ENCODE measurements at regions not wholly inside any gene's neighbourhood (a gene's known extent, or its start where the extent isn't known, plus 50 kb on each side); places are given as distances from the start of the nearest gene placed in this dataset.

- Histone ChIP-seq H3K27ac (no peak overlapping the region), H3K9ac (no peak overlapping the region), H3K4me1 (no peaks in the 10 kb centered on the region), H3K9me3 (no peaks in the 10 kb centered on the region), H3K36me3 (no peaks in the 10 kb centered on the region), H3K4me2 (no peak overlapping the region), H3K4me3 (no peak overlapping the region), H4K20me1 (no peaks in the 10 kb centered on the region), H3K27me3 (no peaks in the 10 kb centered on the region)
- no peak for TF ChIP-seq Cebpa-rat (IDR thresholded peaks at IDR 0.05)
Measured at GRCh38 chr5:68777135-68777534, 316.7 kb upstream of the SLC30A5 start.

GRCh38 chr5:68778484-68778883, 315.3 kb upstream of the SLC30A5 start:
- Histone ChIP-seq H3K4me1 (no peaks in the 10 kb centered on the region), H3K4me2 (no peak overlapping the region), H4K20me1 (no peaks in the 10 kb centered on the region), H3K36me3 (no peaks in the 10 kb centered on the region), H3K9me3 (no peaks in the 10 kb centered on the region), H3K27me3 (no peaks in the 10 kb centered on the region), H3K9ac (no peak overlapping the region), H3K27ac (no peak overlapping the region), H3K4me3 (no peak overlapping the region)
- TF ChIP-seq Cebpa-rat (IDR thresholded peaks at IDR 0.05) = no peak

- Histone ChIP-seq H3K9me3 (no peaks in the 10 kb centered on the region), H3K36me3 (no peaks in the 10 kb centered on the region), H3K27me3 (no peaks in the 10 kb centered on the region), H3K9ac (no peak overlapping the region), H4K20me1 (no peaks in the 10 kb centered on the region), H3K4me1 (no peaks in the 10 kb centered on the region), H3K27ac (no peak overlapping the region), H3K4me2 (no peak overlapping the region), H3K4me3 (no peak overlapping the region)
- TF ChIP-seq Cebpa-rat (IDR thresholded peaks at IDR 0.05) = no peak
Measured at GRCh38 chr5:68780299-68780955, 313.4 kb upstream of the SLC30A5 start.

- H3K27ac ChIP-seq = no peak overlapping the region
- no peak for TF ChIP-seq Cebpa-rat (IDR thresholded peaks at IDR 0.05)
Measured at GRCh38 chr5:68793074-68793473, 300.7 kb upstream of the SLC30A5 start.

GRCh38 chr5:68793993-68794392, 299.8 kb upstream of the SLC30A5 start:
- Histone ChIP-seq H3K4me2 (no peak overlapping the region), H3K9ac (no peak overlapping the region), H4K20me1 (no peaks in the 10 kb centered on the region), H3K27me3 (no peaks in the 10 kb centered on the region), H3K27ac (no peak overlapping the region), H3K36me3 (no peaks in the 10 kb centered on the region), H3K4me1 (no peaks in the 10 kb centered on the region), H3K9me3 (no peaks in the 10 kb centered on the region), H3K4me3 (no peak overlapping the region)
- TF ChIP-seq Cebpa-rat (IDR thresholded peaks at IDR 0.05) = no peak

More at GRCh38 chr5:68793074-68793473, 300.7 kb upstream of the SLC30A5 start:
- no peak overlapping the region for H3K4me3 ChIP-seq
- H3K9me3 ChIP-seq = no peaks in the 10 kb centered on the region
- H3K4me2 ChIP-seq = no peak overlapping the region
- H3K36me3 ChIP-seq = no peaks in the 10 kb centered on the region
- no peaks in the 10 kb centered on the region for H4K20me1 ChIP-seq
- H3K27me3 ChIP-seq = no peaks in the 10 kb centered on the region
- no peaks in the 10 kb centered on the region for H3K4me1 ChIP-seq
- no peak overlapping the region for H3K9ac ChIP-seq

- H3K27me3 ChIP-seq = no peaks in the 10 kb centered on the region
- no peaks in the 10 kb centered on the region for H3K36me3 ChIP-seq
- no peak overlapping the region for H3K9ac ChIP-seq
- no peaks in the 10 kb centered on the region for H3K9me3 ChIP-seq
- H4K20me1 ChIP-seq = no peaks in the 10 kb centered on the region
- no peak for TF ChIP-seq Cebpa-rat (IDR thresholded peaks at IDR 0.05)
- H3K4me2 ChIP-seq = no peak overlapping the region
- H3K27ac ChIP-seq = no peak overlapping the region
- no peaks in the 10 kb centered on the region for H3K4me1 ChIP-seq
- no peak overlapping the region for H3K4me3 ChIP-seq
Measured at GRCh38 chr5:68795190-68795589, 298.6 kb upstream of the SLC30A5 start.

GRCh38 chr5:68798877-68799843, 294.7 kb upstream of the SLC30A5 start:
- Histone ChIP-seq H3K4me1 (no peaks in the 10 kb centered on the region), H3K27me3 (no peaks in the 10 kb centered on the region), H4K20me1 (no peaks in the 10 kb centered on the region), H3K36me3 (no peaks in the 10 kb centered on the region), H3K9me3 (no peaks in the 10 kb centered on the region), H3K4me3 (no peak overlapping the region), H3K9ac (no peak overlapping the region), H3K27ac (no peak overlapping the region), H3K4me2 (no peak overlapping the region)
- no peak for TF ChIP-seq Cebpa-rat (IDR thresholded peaks at IDR 0.05)

- Histone ChIP-seq H3K4me3 (no peak overlapping the region), H3K27ac (no peak overlapping the region), H3K4me1 (no peaks in the 10 kb centered on the region), H3K9ac (no peak overlapping the region), H3K9me3 (no peaks in the 10 kb centered on the region), H4K20me1 (no peaks in the 10 kb centered on the region), H3K4me2 (no peak overlapping the region), H3K36me3 (no peaks in the 10 kb centered on the region), H3K27me3 (no peaks in the 10 kb centered on the region)
- TF ChIP-seq Cebpa-rat (IDR thresholded peaks at IDR 0.05) = no peak
Measured at GRCh38 chr5:68802430-68802829, 291.4 kb upstream of the SLC30A5 start.

GRCh38 chr5:68803881-68804319, 289.9 kb upstream of the SLC30A5 start:
- no peak for TF ChIP-seq Cebpa-rat (IDR thresholded peaks at IDR 0.05)
- no peak overlapping the region for H3K27ac ChIP-seq
- no peaks in the 10 kb centered on the region for H3K27me3 ChIP-seq

GRCh38 chr5:68804343-68804742, 289.5 kb upstream of the SLC30A5 start:
- Histone ChIP-seq H3K27ac (no peak overlapping the region), H3K9ac (no peak overlapping the region), H3K27me3 (no peaks in the 10 kb centered on the region), H3K36me3 (no peaks in the 10 kb centered on the region), H4K20me1 (no peaks in the 10 kb centered on the region), H3K9me3 (no peaks in the 10 kb centered on the region), H3K4me2 (no peak overlapping the region), H3K4me1 (no peaks in the 10 kb centered on the region), H3K4me3 (no peak overlapping the region)
- no peak for TF ChIP-seq Cebpa-rat (IDR thresholded peaks at IDR 0.05)

More at GRCh38 chr5:68803881-68804319, 289.9 kb upstream of the SLC30A5 start:
- Histone ChIP-seq H3K36me3 (no peaks in the 10 kb centered on the region), H3K9ac (no peak overlapping the region), H3K4me1 (no peaks in the 10 kb centered on the region), H3K4me3 (no peak overlapping the region), H4K20me1 (no peaks in the 10 kb centered on the region), H3K4me2 (no peak overlapping the region), H3K9me3 (no peaks in the 10 kb centered on the region)
